Adrenal gland (tissue), 9 donors: ENCODE measurements at regions not wholly inside any gene's neighbourhood (a gene's known extent, or its start where the extent isn't known, plus 50 kb on each side); places are given as distances from the start of the nearest gene placed in this dataset.

Experiments used
- DNase-seq, 7 donors: peaks; one replicate each; pipeline ENCODE4 v3.0.0-alpha.2; 2019 to 2020
- H3K27ac ChIP-seq, 5 donors: fragments of 200-600 bp; sonication (generic) in 4 of 5; 1 replicate in 3 of 5; 2 replicates in 2 of 5; pipeline versions ENCODE4 v1.5.1 to v1.8.0; 2016 to 2020; ENCODE audit warnings: mild to moderate bottlenecking in 1 of 5
- H3K27me3 ChIP-seq: fragments of 200-600 bp; 2 replicates; pipeline ENCODE4 v1.8.0; 2021
- H3K36me3 ChIP-seq, 2 donors: fragments of 200-600 bp; replicated peaks in 1 of 2; 1 replicate in 1 of 2; 2 replicates in 1 of 2; pipeline versions ENCODE4 v1.5.1 to v1.8.0; 2018 to 2022
- H3K4me1 ChIP-seq, 2 donors: fragments of 200-600 bp; replicated peaks in 1 of 2; 1 replicate in 1 of 2; 2 replicates in 1 of 2; pipeline versions ENCODE4 v1.5.1 to v1.8.0; 2018 to 2021
- H3K4me3 ChIP-seq, 4 donors: fragments of 200-600 bp; sonication (generic) in 3 of 4; one replicate each; pipeline ENCODE4 v1.5.1; 2016 to 2018
- H3K9me3 ChIP-seq, 3 donors: fragments of 200-600 bp; sonication (generic) in 1 of 3; replicated peaks in 1 of 3; 1 replicate in 2 of 3; 2 replicates in 1 of 3; pipeline versions ENCODE4 v1.5.1 to v1.8.0; 2016 to 2021
- POLR2A ChIP-seq, 2 donors: fragments of 450-650 bp; IDR thresholded peaks; one replicate each; pipeline ENCODE4 v1.6.1; 2017; ENCODE audit warnings: antibody characterized with exemption in 2 of 2, mild to moderate bottlenecking in 2 of 2, moderate library complexity in 1 of 2
- WGBS, 4 donors: extraction: QIAGEN DNeasy Blood & Tissue Kit in 2 of 4; methylation state at CpG; one replicate each; pipeline versions ENCODE4 v1.1.5 to v1.1.7; 2013 to 2017; 5-methylcytosine and 5-hydroxymethylcytosine counted together
- intact Hi-C, 2 donors: fragments of 100-400 bp; cut with DNase I; formaldehyde crosslinking; loops; one replicate each; pipeline versions ENCODE4 v1.14.1 to v1.15.0; 2022 to 2023
- TF ChIP-seq, protein P1 (sequence below), 6 experiments: fragments of 450-650 bp in 4 of 6; fragments of 200-600 bp in 2 of 6; sonication (generic) in 1 of 6; IDR thresholded peaks; 1 replicate in 5 of 6; 2 replicates in 1 of 6; pipeline versions ENCODE4 v1.5.1 to v1.8.0; 2016 to 2021; ENCODE audit warnings: antibody characterized with exemption in 6 of 6, mild to moderate bottlenecking in 2 of 6, moderate library complexity in 1 of 6
- donor health status: healthy with polysubstance abuse.
- donor health status: Bipolar disorder and iron deficiency.
- donor health status: DM: yes; HTN: yes; CAD: no.
- donor health status: DM: no; HTN: no; CAD: no.
- donor health status: DM: no; HTN: no; CAD: no.

- TF ChIP-seq, protein P1, sequence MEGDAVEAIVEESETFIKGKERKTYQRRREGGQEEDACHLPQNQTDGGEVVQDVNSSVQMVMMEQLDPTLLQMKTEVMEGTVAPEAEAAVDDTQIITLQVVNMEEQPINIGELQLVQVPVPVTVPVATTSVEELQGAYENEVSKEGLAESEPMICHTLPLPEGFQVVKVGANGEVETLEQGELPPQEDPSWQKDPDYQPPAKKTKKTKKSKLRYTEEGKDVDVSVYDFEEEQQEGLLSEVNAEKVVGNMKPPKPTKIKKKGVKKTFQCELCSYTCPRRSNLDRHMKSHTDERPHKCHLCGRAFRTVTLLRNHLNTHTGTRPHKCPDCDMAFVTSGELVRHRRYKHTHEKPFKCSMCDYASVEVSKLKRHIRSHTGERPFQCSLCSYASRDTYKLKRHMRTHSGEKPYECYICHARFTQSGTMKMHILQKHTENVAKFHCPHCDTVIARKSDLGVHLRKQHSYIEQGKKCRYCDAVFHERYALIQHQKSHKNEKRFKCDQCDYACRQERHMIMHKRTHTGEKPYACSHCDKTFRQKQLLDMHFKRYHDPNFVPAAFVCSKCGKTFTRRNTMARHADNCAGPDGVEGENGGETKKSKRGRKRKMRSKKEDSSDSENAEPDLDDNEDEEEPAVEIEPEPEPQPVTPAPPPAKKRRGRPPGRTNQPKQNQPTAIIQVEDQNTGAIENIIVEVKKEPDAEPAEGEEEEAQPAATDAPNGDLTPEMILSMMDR (IDR thresholded peaks at IDR 0.05): no peak
- no peak for TF ChIP-seq POLR2A (IDR thresholded peaks at IDR 0.05)
- Histone ChIP-seq H3K36me3 (no peaks in the 10 kb centered on the region), H3K4me3 (no peak overlapping the region), H3K27ac (no peak overlapping the region), H3K9me3 (no peaks in the 10 kb centered on the region), H3K4me1 (no peaks in the 10 kb centered on the region), H3K27me3 (no peaks in the 10 kb centered on the region)
- no peak for DNase-seq
- WGBS, 4 donors: 70 to 82% (median 78%) methylated on average over 5 of the region's 5 CpGs
- intact Hi-C loops: no loop called here
Observed at GRCh38 chr10:124198125-124198501, 104.7 kb upstream of the CHST15 start.

DNA sequence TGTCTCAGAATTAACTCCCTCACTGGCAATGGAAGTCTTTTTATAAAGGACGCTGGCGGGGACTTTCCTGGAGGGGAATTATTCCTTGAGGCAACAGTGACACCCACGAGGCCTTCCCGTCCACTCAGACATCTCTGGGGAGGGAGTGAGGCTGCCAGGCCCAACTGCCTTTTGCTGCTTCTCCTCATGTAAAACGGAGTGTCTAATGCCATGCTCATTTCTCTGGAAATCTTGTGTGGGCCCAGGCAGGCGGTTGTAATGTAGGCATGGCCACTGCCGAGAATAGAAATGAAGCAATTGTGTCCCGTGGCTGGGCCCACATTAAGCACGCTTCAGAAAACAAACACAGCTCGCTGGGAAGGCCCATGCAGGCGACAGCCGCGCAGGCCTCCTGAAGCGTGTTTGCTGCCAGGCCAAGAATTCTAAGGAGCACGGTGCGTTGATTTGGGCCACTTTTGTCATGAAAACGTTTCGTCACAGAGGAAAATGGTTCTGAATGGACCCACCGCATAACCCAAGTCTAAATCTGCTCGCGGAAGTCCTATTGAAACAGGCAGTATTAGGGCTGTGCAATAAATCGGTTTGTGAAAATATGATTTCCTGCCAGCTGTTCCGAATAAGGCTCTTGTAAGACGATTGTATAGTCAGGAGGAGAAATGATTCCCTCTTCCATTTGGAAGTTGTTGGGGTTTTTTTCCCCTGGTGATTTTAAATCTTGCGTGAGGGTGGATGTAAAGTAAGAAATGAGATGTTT is 104.2 kb upstream of the CHST15 start:
- no peak for DNase-seq
- WGBS, 4 donors: 81 to 84% (median 83%) methylated on average over 22 to 25 of the region's 25 CpGs

DNA sequence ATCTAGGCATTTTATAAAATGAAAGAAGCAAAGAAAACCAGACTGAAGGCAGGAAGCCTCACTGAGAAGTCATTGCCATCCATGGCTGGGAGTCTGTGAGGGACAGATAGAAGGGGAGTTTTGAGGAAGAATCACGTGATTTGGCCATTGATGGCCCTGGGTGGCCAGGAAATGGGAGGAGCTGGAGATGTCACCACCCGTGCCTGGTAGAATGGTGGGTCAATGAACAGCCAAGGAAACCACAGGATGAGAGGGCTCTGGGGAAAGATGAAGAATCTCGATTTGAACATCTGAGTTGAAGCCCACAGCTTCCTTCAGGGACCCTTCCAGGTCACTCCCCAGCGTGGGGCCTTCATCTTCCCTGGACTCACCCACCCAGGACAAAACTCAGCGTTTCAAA is 103.3 kb upstream of the CHST15 start:
- no peak overlapping the region for H3K4me3 ChIP-seq
- no peaks in the 10 kb centered on the region for H3K27me3 ChIP-seq
- DNase-seq: peak in 1 of 7 donors; percentile 25
- H3K36me3 ChIP-seq: no peaks in the 10 kb centered on the region
- intact Hi-C loops: no loop called here
- TF ChIP-seq, protein P1 (IDR thresholded peaks at IDR 0.05): no peak
- no peak for TF ChIP-seq POLR2A (IDR thresholded peaks at IDR 0.05)
- H3K4me1 ChIP-seq: no peaks in the 10 kb centered on the region
- H3K9me3 ChIP-seq: no peaks in the 10 kb centered on the region
- no peak overlapping the region for H3K27ac ChIP-seq
- WGBS, 4 donors: 47 to 62% (median 53%) methylated on average over 5 of the region's 5 CpGs

More for the DNA sequence above, 104.2 kb upstream of the CHST15 start:
- Histone ChIP-seq H3K36me3 (no peaks in the 10 kb centered on the region), H3K4me1 (no peaks in the 10 kb centered on the region), H3K27me3 (no peaks in the 10 kb centered on the region), H3K27ac (no peak overlapping the region), H3K4me3 (no peak overlapping the region), H3K9me3 (no peaks in the 10 kb centered on the region)
- no peak for TF ChIP-seq POLR2A (IDR thresholded peaks at IDR 0.05)
- TF ChIP-seq, protein P1 (IDR thresholded peaks at IDR 0.05): no peak
- intact Hi-C loops: no loop called here

GRCh38 chr10:124194199-124194824 is 100.9 kb upstream of the CHST15 start:
- H3K27ac ChIP-seq: no peak overlapping the region
- 42 to 52% (median 46%) methylated on average over 2 of the region's 2 CpGs for WGBS, 4 donors
- no peaks in the 10 kb centered on the region for H3K36me3 ChIP-seq
- intact Hi-C loops: no loop called here
- no peaks in the 10 kb centered on the region for H3K27me3 ChIP-seq
- H3K4me3 ChIP-seq: no peak overlapping the region
- DNase-seq: no peak
- no peaks in the 10 kb centered on the region for H3K4me1 ChIP-seq
- TF ChIP-seq, protein P1 (IDR thresholded peaks at IDR 0.05): no peak
- TF ChIP-seq POLR2A (IDR thresholded peaks at IDR 0.05): no peak
- no peaks in the 10 kb centered on the region for H3K9me3 ChIP-seq
